Transverse colon (tissue), 4 donors: ENCODE measurements at regions not wholly inside any gene's neighbourhood (a gene's known extent, or its start where the extent isn't known, plus 50 kb on each side); places are given as distances from the start of the nearest gene placed in this dataset.

Source experiments
- DNase-seq: peaks from one replicate; pipeline ENCODE4 v3.0.0-alpha.2; 2019
- H3K27ac ChIP-seq, 4 donors: fragments of 200-600 bp; sonication (generic); 2 replicates each; pipeline ENCODE4 v1.5.1; 2016 to 2018; ENCODE audit warnings: inconsistent platforms in 4 of 4
- H3K27me3 ChIP-seq: fragments of 200-600 bp; sonication (generic); 2 replicates; pipeline ENCODE4 v1.5.1; 2017; ENCODE audit warnings: inconsistent platforms
- H3K36me3 ChIP-seq, 4 donors: fragments of 200-600 bp; sonication (generic); 2 replicates each; pipeline ENCODE4 v1.5.1; 2017 to 2019; ENCODE audit warnings: inconsistent platforms in 4 of 4
- H3K4me1 ChIP-seq, 4 donors: fragments of 200-600 bp; sonication (generic); 2 replicates each; pipeline ENCODE4 v1.5.1; 2017 to 2020; ENCODE audit warnings: inconsistent platforms in 4 of 4
- H3K4me3 ChIP-seq, 4 donors: fragments of 200-600 bp; sonication (generic); 1 replicate in 1 of 4; 2 replicates in 3 of 4; pipeline versions ENCODE4 v1.5.1 to v1.6.1; 2017 to 2019; ENCODE audit warnings: inconsistent platforms in 4 of 4
- H3K9me3 ChIP-seq, 2 donors: fragments of 200-600 bp; sonication (generic); 2 replicates each; pipeline ENCODE4 v1.5.1; 2017 to 2019; ENCODE audit warnings: inconsistent platforms in 2 of 2
- EP300 ChIP-seq: sonication (generic); formaldehyde crosslinking; IDR thresholded peaks from one replicate; pipeline ENCODE4 v1.6.1; 2017; ENCODE audit warnings: antibody characterized with exemption, low read depth
- POLR2A ChIP-seq: fragments of 450-650 bp; IDR thresholded peaks from one replicate; pipeline ENCODE4 v1.6.1; 2016; ENCODE audit warnings: antibody characterized with exemption, mild to moderate bottlenecking, moderate library complexity
- POLR2AphosphoS5 ChIP-seq, 3 donors: sonication (generic); formaldehyde crosslinking; IDR thresholded peaks; one replicate each; pipeline ENCODE4 v1.6.1; 2016; ENCODE audit warnings: antibody characterized with exemption in 3 of 3
- WGBS, 2 donors: methylation state at CpG; one replicate each; pipeline ENCODE4 v1.1.5; 2018; ENCODE audit warnings: low coverage in 1 of 2; 5-methylcytosine and 5-hydroxymethylcytosine counted together
- in situ Hi-C, 4 donors: fragments of 200-750 bp; cut with MboI; loops; one replicate each; pipeline versions ENCODE4 v1.15.0 to v1.15.1; 2017; ENCODE audit warnings: low sequenced_read_pairs in 3 of 4, low pct_ligation_motif_present in 1 of 4, low pct_unique_long_range_greater_than_20kb in 1 of 4
- intact Hi-C: fragments of 100-400 bp; cut with DNase I; formaldehyde crosslinking; loops from one replicate; pipeline ENCODE4 v1.15.1; 2023; ENCODE audit warnings: low total_unique reads
- TF ChIP-seq, protein P1 (sequence below), 5 experiments: fragments of 200-600 bp in 3 of 5; fragments of 450-650 bp in 2 of 5; sonication (generic) in 3 of 5; IDR thresholded peaks; 1 replicate in 2 of 5; 2 replicates in 3 of 5; pipeline ENCODE4 v1.5.1; 2016 to 2017; ENCODE audit warnings: antibody characterized with exemption in 5 of 5, inconsistent platforms in 3 of 5, mild to moderate bottlenecking in 2 of 5, moderate library complexity in 1 of 5

DNA sequence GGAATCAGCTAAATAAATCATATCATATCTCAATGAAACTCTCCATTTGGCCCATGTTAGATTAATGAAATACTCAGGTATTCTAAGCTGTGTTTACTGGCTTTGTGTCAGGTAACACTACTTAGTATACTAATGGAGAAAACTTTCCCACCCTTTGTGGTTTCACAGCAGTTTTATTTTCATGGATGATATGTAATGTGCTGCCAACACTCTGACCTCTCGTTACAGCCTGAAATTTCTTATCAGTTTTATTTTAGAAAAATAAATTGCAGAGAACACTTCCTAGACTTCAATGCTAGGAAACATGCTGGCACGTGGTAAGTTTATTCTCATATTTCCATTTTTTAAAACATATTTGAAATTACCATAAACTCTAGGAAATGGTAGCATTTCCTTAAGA, 758.9 kb downstream of the LIG4 start:
- in situ Hi-C loops (no loop called here), intact Hi-C loops (no loop called here)
- 40 to 55% methylated on average over 2 of the region's 2 CpGs for WGBS, 2 donors
- DNase-seq: no peak
- no peak overlapping the region for H3K4me3 ChIP-seq
- H3K9me3 ChIP-seq: no peaks in the 10 kb centered on the region
- no peaks in the 10 kb centered on the region for H3K4me1 ChIP-seq
- no peaks in the 10 kb centered on the region for H3K27me3 ChIP-seq
- TF ChIP-seq EP300 (no peak), POLR2A (no peak), POLR2AphosphoS5 (IDR thresholded peaks at IDR 0.05) (no peak)
- TF ChIP-seq, protein P1, sequence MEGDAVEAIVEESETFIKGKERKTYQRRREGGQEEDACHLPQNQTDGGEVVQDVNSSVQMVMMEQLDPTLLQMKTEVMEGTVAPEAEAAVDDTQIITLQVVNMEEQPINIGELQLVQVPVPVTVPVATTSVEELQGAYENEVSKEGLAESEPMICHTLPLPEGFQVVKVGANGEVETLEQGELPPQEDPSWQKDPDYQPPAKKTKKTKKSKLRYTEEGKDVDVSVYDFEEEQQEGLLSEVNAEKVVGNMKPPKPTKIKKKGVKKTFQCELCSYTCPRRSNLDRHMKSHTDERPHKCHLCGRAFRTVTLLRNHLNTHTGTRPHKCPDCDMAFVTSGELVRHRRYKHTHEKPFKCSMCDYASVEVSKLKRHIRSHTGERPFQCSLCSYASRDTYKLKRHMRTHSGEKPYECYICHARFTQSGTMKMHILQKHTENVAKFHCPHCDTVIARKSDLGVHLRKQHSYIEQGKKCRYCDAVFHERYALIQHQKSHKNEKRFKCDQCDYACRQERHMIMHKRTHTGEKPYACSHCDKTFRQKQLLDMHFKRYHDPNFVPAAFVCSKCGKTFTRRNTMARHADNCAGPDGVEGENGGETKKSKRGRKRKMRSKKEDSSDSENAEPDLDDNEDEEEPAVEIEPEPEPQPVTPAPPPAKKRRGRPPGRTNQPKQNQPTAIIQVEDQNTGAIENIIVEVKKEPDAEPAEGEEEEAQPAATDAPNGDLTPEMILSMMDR (IDR thresholded peaks at IDR 0.05): no peak
- H3K27ac ChIP-seq: no peak overlapping the region
- no peaks in the 10 kb centered on the region for H3K36me3 ChIP-seq

DNA sequence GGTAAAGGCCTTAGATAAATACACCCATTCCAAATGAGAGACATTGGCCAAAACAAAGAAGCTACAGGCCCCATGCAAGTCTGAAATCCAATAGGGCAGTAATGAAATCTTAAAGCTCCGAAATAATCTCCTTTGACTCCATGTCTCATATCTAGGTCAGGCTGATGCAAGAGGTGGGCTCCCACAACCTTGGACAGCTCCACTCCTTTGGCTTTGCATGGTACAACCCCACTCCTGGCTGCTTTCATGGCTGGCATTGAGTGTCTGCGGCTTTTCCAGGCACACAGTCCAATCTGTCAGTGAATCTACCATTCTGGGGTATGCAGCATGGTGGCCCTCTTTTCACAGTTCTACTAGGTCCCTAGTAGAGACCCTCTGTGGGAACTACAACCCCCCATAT, 762.5 kb downstream of the LIG4 start:
- H3K27ac ChIP-seq: no peak overlapping the region
- no peaks in the 10 kb centered on the region for H3K4me1 ChIP-seq
- H3K36me3 ChIP-seq: no peaks in the 10 kb centered on the region
- intact Hi-C loops: no loop called here
- no peak for TF ChIP-seq EP300
- no peak for TF ChIP-seq POLR2AphosphoS5 (IDR thresholded peaks at IDR 0.05)
- TF ChIP-seq POLR2A: no peak
- TF ChIP-seq, protein P1 (IDR thresholded peaks at IDR 0.05): no peak
- DNase-seq: no peak
- no peak overlapping the region for H3K4me3 ChIP-seq
- H3K27me3 ChIP-seq: no peaks in the 10 kb centered on the region
- no peaks in the 10 kb centered on the region for H3K9me3 ChIP-seq
- 69 to 75% methylated on average over 1 to 2 of the region's 2 CpGs for WGBS, 2 donors
- in situ Hi-C loops: no loop called here

DNA sequence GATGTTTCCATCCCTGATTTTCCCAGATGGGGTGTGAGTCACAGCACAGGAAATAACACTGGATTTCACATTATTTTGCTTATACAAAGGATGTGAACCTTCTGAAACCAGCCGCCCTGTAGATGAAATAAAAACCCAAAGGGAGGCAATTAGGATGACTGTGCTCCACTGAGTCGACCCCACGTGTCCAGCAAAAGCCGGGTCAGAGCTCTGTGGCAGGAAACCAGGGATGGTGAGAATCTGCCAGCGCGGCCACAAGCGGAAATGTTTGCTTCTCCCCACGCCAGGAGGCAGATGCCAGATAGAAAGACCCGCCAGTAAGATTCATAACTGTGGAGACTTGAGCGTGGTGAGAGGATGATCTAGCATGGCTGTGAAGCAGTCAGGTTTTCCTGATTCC, 764.4 kb downstream of the LIG4 start:
- Histone ChIP-seq H3K4me3 (no peak overlapping the region), H3K4me1 (no peaks in the 10 kb centered on the region), H3K9me3 (no peaks in the 10 kb centered on the region), H3K27ac (no peak overlapping the region), H3K27me3 (no peaks in the 10 kb centered on the region), H3K36me3 (no peaks in the 10 kb centered on the region)
- 59 to 63% methylated on average over 7 to 10 of the region's 10 CpGs for WGBS, 2 donors
- no peak for TF ChIP-seq EP300
- TF ChIP-seq, protein P1 (IDR thresholded peaks at IDR 0.05): no peak
- no peak for TF ChIP-seq POLR2AphosphoS5 (IDR thresholded peaks at IDR 0.05)
- in situ Hi-C loops: no loop called here
- intact Hi-C loops: no loop called here
- DNase-seq: no peak

DNA sequence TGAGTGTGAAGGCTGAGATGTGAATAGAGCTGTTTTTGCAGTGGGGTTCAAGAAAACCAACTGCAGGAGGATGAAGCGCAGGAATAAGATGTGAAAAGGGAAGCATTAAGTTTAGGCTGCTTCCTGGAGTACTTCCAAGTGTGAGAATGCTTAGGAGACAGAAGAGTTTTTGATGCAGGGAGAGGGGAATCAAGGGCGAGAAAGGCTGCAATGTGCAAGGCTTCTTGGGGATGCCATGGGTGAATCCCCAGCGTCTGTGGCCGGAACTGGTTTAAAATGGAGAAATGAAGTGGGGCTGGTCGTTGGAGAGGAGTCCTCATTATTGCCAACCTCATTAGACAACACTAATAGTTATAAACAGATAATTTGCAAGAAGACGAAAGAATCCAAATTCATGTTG, 764.9 kb downstream of the LIG4 start:
- TF ChIP-seq POLR2AphosphoS5 (IDR thresholded peaks at IDR 0.05) (no peak), EP300 (no peak), POLR2A (no peak)
- TF ChIP-seq, protein P1 (IDR thresholded peaks at IDR 0.05): no peak
- WGBS, 2 donors: 65 to 80% methylated on average over 5 to 6 of the region's 6 CpGs
- Histone ChIP-seq H3K4me1 (no peaks in the 10 kb centered on the region), H3K27ac (no peak overlapping the region), H3K4me3 (no peak overlapping the region), H3K27me3 (no peaks in the 10 kb centered on the region), H3K36me3 (no peaks in the 10 kb centered on the region), H3K9me3 (no peaks in the 10 kb centered on the region)
- in situ Hi-C loops (no loop called here), intact Hi-C loops (no loop called here)
- no peak for DNase-seq
